ENCODE measurements at regions not wholly inside any gene's neighbourhood (a gene's known extent, or its start where the extent isn't known, plus 50 kb on each side); places are given as distances from the start of the nearest gene placed in this dataset.

GRCh38 chr17:63150490-63150889, 184.5 kb downstream of the TANC2 start:
- TF ChIP-seq EZH2 (IDR thresholded peaks at IDR 0.05; ENCODE audit: low read depth) (no peak), CTCF (conservative IDR thresholded peaks at IDR 0.05) (no peak)
